COLO668 (cell line): ENCODE measurements at regions not wholly inside any gene's neighbourhood (a gene's known extent, or its start where the extent isn't known, plus 50 kb on each side); places are given as distances from the start of the nearest gene placed in this dataset.

Source experiments
- DNase-seq: peaks from one replicate; lab custom pipeline; 2025; ENCODE audit not compliant: unreplicated experiment; lab: John Stamatoyannopoulos, UW

DNA sequence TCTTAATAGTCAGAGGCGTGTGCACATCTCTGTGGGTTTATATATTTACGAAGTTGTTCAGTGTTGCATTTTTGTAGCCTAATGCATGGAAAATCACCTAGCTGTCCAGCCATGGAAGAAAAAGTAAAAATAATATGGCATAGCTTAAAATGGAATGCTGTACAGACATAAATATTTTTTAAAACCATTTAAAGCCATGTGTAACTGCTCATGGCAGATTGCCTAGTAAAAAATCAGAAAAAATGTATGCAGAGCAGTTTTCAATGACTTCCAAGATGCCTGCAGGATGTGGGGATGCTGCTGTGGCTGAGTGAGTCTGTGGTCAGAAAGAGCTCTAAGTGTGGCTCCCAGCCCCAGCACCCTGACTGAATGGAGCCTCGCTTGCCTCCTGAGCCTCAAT lies 64.8 kb upstream of the ALKAL2 start:
- no peak for DNase-seq

- DNase-seq = no peak
Measured at GRCh38 chr2:349390-349789, 61.5 kb upstream of the ALKAL2 start.

DNA sequence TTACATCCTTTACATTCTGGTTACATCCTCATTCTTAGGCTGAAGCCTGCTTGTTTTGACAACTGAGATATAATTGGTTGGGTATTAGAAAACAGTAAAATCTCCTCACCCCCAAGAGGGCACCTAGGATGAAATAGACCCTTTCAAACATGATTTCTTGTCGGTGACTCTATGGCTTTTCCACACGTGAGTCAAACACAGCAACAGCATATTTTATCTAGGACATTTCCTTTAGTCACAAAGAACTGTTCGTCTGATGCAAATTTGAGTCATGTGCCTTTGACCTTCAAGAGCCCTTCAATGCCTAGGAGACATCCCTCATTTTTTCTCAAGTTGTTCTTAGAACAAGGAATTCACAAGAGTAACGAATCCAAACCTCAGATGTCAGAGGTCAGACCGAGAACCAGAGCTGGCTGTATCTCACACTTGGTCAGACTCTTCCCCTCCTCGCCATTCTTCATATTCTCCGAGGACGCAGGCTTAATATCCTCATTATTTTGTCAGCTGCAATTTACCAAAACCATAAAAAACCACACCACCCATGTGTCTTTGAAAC lies 60.5 kb upstream of the ALKAL2 start:
- DNase-seq = no peak

GRCh38 chr2:344811-345210 lies 56.9 kb upstream of the ALKAL2 start:
- no peak for DNase-seq

GRCh38 chr2:343355-343754 lies 55.5 kb upstream of the ALKAL2 start:
- no peak for DNase-seq

DNA sequence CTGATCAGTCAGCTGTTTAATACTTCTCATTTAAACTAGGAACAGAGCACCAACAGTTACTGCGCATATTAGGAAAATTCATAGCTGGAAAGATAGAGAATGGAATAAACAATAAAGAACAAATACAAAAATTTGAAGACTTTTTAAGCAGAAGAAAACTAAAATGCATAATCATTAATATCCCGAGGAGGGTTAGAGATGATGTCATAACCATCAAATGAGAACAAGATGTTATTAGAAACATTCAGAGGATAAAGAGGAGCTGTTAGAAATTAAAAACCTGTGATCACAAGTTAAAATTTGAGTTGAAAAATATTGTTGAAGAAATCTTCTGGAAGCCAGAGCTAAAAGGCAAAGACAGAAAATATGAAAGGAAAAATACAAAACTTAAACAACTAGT lies 54.0 kb upstream of the ALKAL2 start:
- DNase-seq = no peak

DNA sequence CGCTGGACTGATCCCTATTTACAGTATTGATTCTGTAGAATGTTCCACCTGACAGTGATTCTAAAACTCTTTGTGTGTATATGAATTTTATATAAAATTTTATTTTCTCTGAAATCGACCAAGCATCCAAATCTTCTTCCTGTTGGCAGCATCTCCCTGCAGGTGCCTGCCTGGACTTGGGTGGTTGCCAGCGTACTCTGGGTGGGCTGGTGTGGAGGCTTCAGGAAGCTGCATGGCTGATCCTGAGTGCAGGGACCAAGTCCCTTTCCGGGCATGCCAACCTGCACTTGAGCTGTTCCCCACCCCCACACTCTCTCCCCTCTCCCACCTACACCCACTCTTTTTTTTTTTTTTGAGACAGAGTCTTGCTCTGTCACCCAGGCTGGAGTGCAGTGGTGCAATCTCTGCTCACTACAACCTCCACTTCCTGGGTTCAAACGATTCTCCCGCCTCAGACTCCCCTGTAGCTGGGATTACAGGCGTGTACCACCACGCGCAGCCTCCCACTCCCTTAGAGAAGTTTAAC lies 53.2 kb upstream of the ALKAL2 start:
- DNase-seq = no peak
